H9 (cell line): ENCODE measurements at regions not wholly inside any gene's neighbourhood (a gene's known extent, or its start where the extent isn't known, plus 50 kb on each side); places are given as distances from the start of the nearest gene placed in this dataset.

Experiments used
- DNase-seq: peaks from one replicate; pipeline ENCODE4 v3.0.0-alpha.2; 2017
- H2AFZ ChIP-seq: one replicate; pipeline ENCODE4 v1.6.1; 2013; ENCODE audit warnings: mild to moderate bottlenecking, low read length, control low read depth, moderate library complexity
- H2AK5ac ChIP-seq: 2 replicates; pipeline ENCODE4 v1.6.1; 2013; ENCODE audit warnings: low read length, control low read depth, mixed read lengths; ENCODE audit not compliant: insufficient read length
- H2BK120ac ChIP-seq: one replicate; pipeline ENCODE4 v1.6.1; 2013; ENCODE audit warnings: low read depth, mild to moderate bottlenecking, low read length, control low read depth, inconsistent platforms; ENCODE audit not compliant: poor library complexity, severe bottlenecking
- H2BK12ac ChIP-seq: 2 replicates; pipeline ENCODE4 v1.6.1; 2013; ENCODE audit warnings: low read length, control low read depth, mixed read lengths, low read depth; ENCODE audit not compliant: insufficient read length
- H2BK15ac ChIP-seq: 2 replicates; pipeline ENCODE4 v1.6.1; 2013; ENCODE audit warnings: low read depth, low read length, control low read depth
- H2BK20ac ChIP-seq: one replicate; pipeline ENCODE4 v1.6.1; 2013; ENCODE audit warnings: low read depth, mild to moderate bottlenecking, low read length, control low read depth, inconsistent platforms; ENCODE audit not compliant: poor library complexity, severe bottlenecking
- H2BK5ac ChIP-seq: 2 replicates; pipeline ENCODE4 v1.6.1; 2013; ENCODE audit warnings: low read length, control low read depth, mixed read lengths; ENCODE audit not compliant: insufficient read length
- H3K14ac ChIP-seq: 2 replicates; pipeline ENCODE4 v1.6.1; 2013; ENCODE audit warnings: low read length, control low read depth; ENCODE audit not compliant: insufficient read depth
- H3K18ac ChIP-seq: 2 replicates; pipeline ENCODE4 v1.6.1; 2013; ENCODE audit warnings: low read depth, mild to moderate bottlenecking, mixed read lengths, low read length, control low read depth; ENCODE audit not compliant: insufficient read length
- H3K23ac ChIP-seq: 2 replicates; pipeline ENCODE4 v1.6.1; 2013; ENCODE audit warnings: low read length, control low read depth, mixed read lengths, low read depth; ENCODE audit not compliant: insufficient read length
- H3K23me2 ChIP-seq: 2 replicates; pipeline ENCODE4 v1.6.1; 2013; ENCODE audit warnings: low read depth, mild to moderate bottlenecking, mixed read lengths, low read length, control low read depth; ENCODE audit not compliant: insufficient read length, poor library complexity, severe bottlenecking
- H3K27ac ChIP-seq: 2 replicates; pipeline ENCODE4 v1.5.1; 2013; ENCODE audit warnings: low read length, control low read depth, mixed read lengths, low read depth; ENCODE audit not compliant: insufficient read length
- H3K27me3 ChIP-seq: 2 replicates; pipeline ENCODE4 v1.6.1; 2013; ENCODE audit warnings: low read length, control low read depth, inconsistent platforms; ENCODE audit not compliant: insufficient read depth
- H3K4ac ChIP-seq: 2 replicates; pipeline ENCODE4 v1.6.1; 2013; ENCODE audit warnings: low read depth, mild to moderate bottlenecking, control low read depth, inconsistent platforms, low read length, moderate library complexity
- H3K4me1 ChIP-seq: 2 replicates; pipeline ENCODE4 v1.6.1; 2013; ENCODE audit warnings: low read length, control low read depth, inconsistent platforms; ENCODE audit not compliant: insufficient read depth
- H3K4me2 ChIP-seq: 2 replicates; pipeline ENCODE4 v1.6.1; 2013; ENCODE audit warnings: low read length, control low read depth, mixed read lengths; ENCODE audit not compliant: insufficient read length, insufficient read depth
- H3K56ac ChIP-seq: 2 replicates; pipeline ENCODE4 v1.6.1; 2013; ENCODE audit warnings: low read depth, mild to moderate bottlenecking, mixed read lengths, low read length, control low read depth; ENCODE audit not compliant: insufficient read length
- H3K79me1 ChIP-seq: 2 replicates; pipeline ENCODE4 v1.6.1; 2013; ENCODE audit warnings: low read depth, mild to moderate bottlenecking, moderate library complexity, low read length, control low read depth, inconsistent platforms; ENCODE audit not compliant: insufficient read depth, poor library complexity, severe bottlenecking
- H3K79me2 ChIP-seq: 2 replicates; pipeline ENCODE4 v1.6.1; 2013; ENCODE audit warnings: low read length, control low read depth, inconsistent platforms; ENCODE audit not compliant: insufficient read depth
- H3K9ac ChIP-seq: 2 replicates; pipeline ENCODE4 v1.6.1; 2013; ENCODE audit warnings: low read length, control low read depth, mixed read lengths; ENCODE audit not compliant: insufficient read length; ENCODE audit errors: extremely low read depth
- H3K9me3 ChIP-seq: one replicate; pipeline ENCODE4 v1.6.1; 2013; ENCODE audit warnings: low read depth, low read length, inconsistent platforms; ENCODE audit not compliant: control insufficient read depth
- H3T11ph ChIP-seq: one replicate; pipeline ENCODE4 v1.6.1; 2013; ENCODE audit warnings: mild to moderate bottlenecking, low read length, control low read depth, inconsistent platforms
- H4K20me1 ChIP-seq: one replicate; pipeline ENCODE4 v1.6.1; 2013; ENCODE audit not compliant: control insufficient read depth, insufficient read length, insufficient read depth
- H4K5ac ChIP-seq: 2 replicates; pipeline ENCODE4 v1.6.1; 2013; ENCODE audit warnings: low read depth, mild to moderate bottlenecking, mixed read lengths, low read length, control low read depth; ENCODE audit not compliant: insufficient read length
- H4K8ac ChIP-seq: replicated peaks from 2 replicates; pipeline ENCODE4 v1.6.1; 2013; ENCODE audit warnings: low read length, control low read depth, mixed read lengths, low read depth; ENCODE audit not compliant: insufficient read length
- H4K91ac ChIP-seq: 2 replicates; pipeline ENCODE4 v1.6.1; 2013; ENCODE audit warnings: low read depth, mild to moderate bottlenecking, moderate library complexity, mixed read lengths, low read length, control low read depth; ENCODE audit not compliant: insufficient read length
- H3K27ac Mint-ChIP-seq, 3 experiments: 2 replicates in 2 of 3; 3 replicates in 1 of 3; pipeline ENCODE4 v1.8.0; 2020 to 2021; ENCODE audit warnings: mixed read lengths in 3 of 3, mild to moderate bottlenecking in 1 of 3, moderate library complexity in 1 of 3
- H3K27me3 Mint-ChIP-seq: 2 replicates; pipeline ENCODE4 v1.8.0; 2021; ENCODE audit warnings: low read depth, mild to moderate bottlenecking, moderate library complexity, mixed read lengths
- H3K36me3 Mint-ChIP-seq, 3 experiments: 2 replicates in 2 of 3; 3 replicates in 1 of 3; pipeline ENCODE4 v1.8.0; 2020 to 2021; ENCODE audit warnings: low read depth in 3 of 3, mixed read lengths in 3 of 3; ENCODE audit not compliant: insufficient read depth in 1 of 3
- H3K4me1 Mint-ChIP-seq, 2 experiments: 2 replicates each; pipeline ENCODE4 v1.8.0; 2020; ENCODE audit warnings: mixed read lengths in 2 of 2
- H3K4me3 Mint-ChIP-seq, 2 experiments: 2 replicates in 1 of 2; 3 replicates in 1 of 2; pipeline ENCODE4 v1.8.0; 2020 to 2021; ENCODE audit warnings: mild to moderate bottlenecking in 2 of 2, mixed read lengths in 2 of 2, moderate library complexity in 1 of 2
- H3K9me3 Mint-ChIP-seq, 2 experiments: 2 replicates in 1 of 2; 3 replicates in 1 of 2; pipeline ENCODE4 v1.8.0; 2020; ENCODE audit warnings: mild to moderate bottlenecking in 2 of 2, mixed read lengths in 2 of 2, moderate library complexity in 1 of 2
- CTCF ChIP-seq: fragments of 200-600 bp; sonication (generic); conservative IDR thresholded peaks from 3 replicates; pipeline ENCODE4 v1.8.0; 2021; ENCODE audit warnings: antibody characterized with exemption, mild to moderate bottlenecking
- WGBS: extraction: QIAGEN DNeasy Blood & Tissue Kit; methylation state at CpG from one replicate; pipeline ENCODE4 v1.1.7; 2013; ENCODE audit warnings: missing lambda C conversion rate, low lambda C conversion rate, mixed read lengths; ENCODE audit not compliant: insufficient read length; ENCODE audit errors: extremely low coverage; 5-methylcytosine and 5-hydroxymethylcytosine counted together

- Histone ChIP-seq H4K5ac (no peak overlapping the region), H3K79me1 (no peaks in the 10 kb centered on the region), H4K20me1 (no peaks in the 10 kb centered on the region), H3K23me2 (no peaks in the 10 kb centered on the region), H3K4me1 (no peaks in the 10 kb centered on the region; the same call in 1 of the 2 replicates), H2AK5ac (peak overlapping the region; percentile 71), H3K14ac (no peak overlapping the region), H2BK15ac (no peak overlapping the region), H3K4ac (no peak overlapping the region), H3T11ph (no peak overlapping the region), H4K91ac (no peak overlapping the region), H2BK12ac (no peak overlapping the region), H3K9ac (no peak overlapping the region), H2BK120ac (no peak overlapping the region), H3K18ac (no peak overlapping the region), H3K4me2 (no peak overlapping the region), H3K79me2 (no peaks in the 10 kb centered on the region), H3K9me3 (no peaks in the 10 kb centered on the region), H3K27me3 (no peaks in the 10 kb centered on the region), H2BK5ac (no peak overlapping the region), H3K27ac (no peak overlapping the region), H3K23ac (no peak overlapping the region), H4K8ac (no peak overlapping the region), H3K56ac (no peak overlapping the region), H2BK20ac (no peak overlapping the region), H2AFZ (no peak overlapping the region)
- Mint-ChIP-seq H3K9me3 (no peaks in the 10 kb centered on the region), H3K4me3 (no peak overlapping the region), H3K27ac (peak overlapping the region in 1 of 3 experiments; percentile 77; a peak in 2 of 7 replicates), H3K27me3 (no peaks in the 10 kb centered on the region; the same call in 1 of the 2 replicates), H3K36me3 (no peaks in the 10 kb centered on the region), H3K4me1 (peaks cover 20 to 24% of the 10 kb centered on the region in 2 experiments)
- TF ChIP-seq CTCF, result no peak
- no CpG with 5 or more reads among the region's 5 CpGs for WGBS
- DNase-seq, result no peak
Measured at GRCh38 chr3:94304954-94305353, 242.1 kb downstream of the NSUN3 start.
